Parathyroid adenoma (tissue), 2 donors: ENCODE measurements at regions not wholly inside any gene's neighbourhood (a gene's known extent, or its start where the extent isn't known, plus 50 kb on each side); places are given as distances from the start of the nearest gene placed in this dataset.
"Not testable (repeated sequence)": the region's sequence is repeated elsewhere in the genome, so short reads cannot be mapped to it uniquely, and the experiment has no call there.

Experiments used
- H2AFZ ChIP-seq: fragments of 300-600 bp; sonication (generic); one replicate; pipeline ENCODE4 v1.7.0; 2017; ENCODE audit warnings: antibody characterized with exemption, mild to moderate bottlenecking
- H3K27ac ChIP-seq: fragments of 300-600 bp; sonication (generic); one replicate; pipeline ENCODE4 v1.7.0; 2017
- H3K27me3 ChIP-seq: fragments of 300-600 bp; sonication (generic); one replicate; pipeline ENCODE4 v1.7.0; 2017; ENCODE audit warnings: low read length; ENCODE audit not compliant: control insufficient read depth, insufficient read depth
- H3K36me3 ChIP-seq: fragments of 300-600 bp; sonication (generic); one replicate; pipeline ENCODE4 v1.7.0; 2017; ENCODE audit warnings: low read length; ENCODE audit not compliant: control insufficient read depth, insufficient read depth
- H3K4me1 ChIP-seq: fragments of 300-600 bp; sonication (generic); one replicate; pipeline ENCODE4 v1.7.0; 2017; ENCODE audit warnings: control low read depth
- H3K4me2 ChIP-seq: fragments of 300-600 bp; sonication (generic); one replicate; pipeline ENCODE4 v1.7.0; 2017; ENCODE audit warnings: low read length
- H3K4me3 ChIP-seq: fragments of 300-600 bp; sonication (generic); one replicate; pipeline ENCODE4 v1.7.0; 2017; ENCODE audit warnings: low read depth, low read length
- H3K79me2 ChIP-seq: fragments of 300-600 bp; sonication (generic); one replicate; pipeline ENCODE4 v1.7.0; 2017; ENCODE audit warnings: control low read depth
- H3K9ac ChIP-seq: fragments of 300-600 bp; sonication (generic); one replicate; pipeline ENCODE4 v1.7.0; 2017; ENCODE audit warnings: mild to moderate bottlenecking
- H3K9me3 ChIP-seq: fragments of 300-600 bp; sonication (generic); one replicate; pipeline ENCODE4 v1.7.0; 2017; ENCODE audit warnings: low read length; ENCODE audit not compliant: control insufficient read depth
- TF ChIP-seq, protein P1 (sequence below): fragments of 300-600 bp; sonication (generic); IDR thresholded peaks from one replicate; pipeline ENCODE4 v1.7.0; 2017; ENCODE audit warnings: antibody characterized with exemption, mild to moderate bottlenecking
- donor health status: primary hyperparathyroidism.

DNA sequence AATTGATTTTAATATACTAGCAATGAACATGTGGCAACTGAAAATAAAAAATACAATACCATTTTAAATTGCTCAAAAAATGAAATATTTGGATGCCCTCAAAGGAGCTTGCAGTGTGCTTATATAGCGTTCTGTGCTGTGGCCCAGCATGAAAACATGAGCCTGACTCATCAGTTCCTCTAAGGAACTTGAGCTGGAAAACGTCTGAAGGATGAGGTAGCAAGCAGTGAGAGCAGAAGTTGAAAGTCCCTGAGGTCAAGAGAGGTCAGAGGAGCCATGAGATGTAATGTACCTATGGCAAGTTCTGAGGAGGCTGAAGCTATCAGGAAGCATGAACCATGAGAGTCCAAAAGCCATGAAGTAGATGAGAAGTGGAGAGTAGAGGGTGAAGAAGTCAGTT lies 59.7 kb downstream of the HMGB3 start:
- Histone ChIP-seq H2AFZ (no peak overlapping the region), H3K4me2 (no peak overlapping the region), H3K79me2 (no peaks in the 10 kb centered on the region), H3K27me3 (no peaks in the 10 kb centered on the region), H3K36me3 (no peaks in the 10 kb centered on the region), H3K27ac (no peak overlapping the region), H3K4me1 (no peaks in the 10 kb centered on the region), H3K9ac (no peak overlapping the region), H3K4me3 (no peak overlapping the region), H3K9me3 (no peaks in the 10 kb centered on the region)
- TF ChIP-seq, protein P1, sequence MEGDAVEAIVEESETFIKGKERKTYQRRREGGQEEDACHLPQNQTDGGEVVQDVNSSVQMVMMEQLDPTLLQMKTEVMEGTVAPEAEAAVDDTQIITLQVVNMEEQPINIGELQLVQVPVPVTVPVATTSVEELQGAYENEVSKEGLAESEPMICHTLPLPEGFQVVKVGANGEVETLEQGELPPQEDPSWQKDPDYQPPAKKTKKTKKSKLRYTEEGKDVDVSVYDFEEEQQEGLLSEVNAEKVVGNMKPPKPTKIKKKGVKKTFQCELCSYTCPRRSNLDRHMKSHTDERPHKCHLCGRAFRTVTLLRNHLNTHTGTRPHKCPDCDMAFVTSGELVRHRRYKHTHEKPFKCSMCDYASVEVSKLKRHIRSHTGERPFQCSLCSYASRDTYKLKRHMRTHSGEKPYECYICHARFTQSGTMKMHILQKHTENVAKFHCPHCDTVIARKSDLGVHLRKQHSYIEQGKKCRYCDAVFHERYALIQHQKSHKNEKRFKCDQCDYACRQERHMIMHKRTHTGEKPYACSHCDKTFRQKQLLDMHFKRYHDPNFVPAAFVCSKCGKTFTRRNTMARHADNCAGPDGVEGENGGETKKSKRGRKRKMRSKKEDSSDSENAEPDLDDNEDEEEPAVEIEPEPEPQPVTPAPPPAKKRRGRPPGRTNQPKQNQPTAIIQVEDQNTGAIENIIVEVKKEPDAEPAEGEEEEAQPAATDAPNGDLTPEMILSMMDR, result no peak

- not testable (repeated sequence) for H3K4me1 ChIP-seq, H3K79me2 ChIP-seq, H3K27me3 ChIP-seq, H3K36me3 ChIP-seq, H3K4me3 ChIP-seq, H3K9ac ChIP-seq, H3K4me2 ChIP-seq, H3K9me3 ChIP-seq, H3K27ac ChIP-seq, H2AFZ ChIP-seq
Measured at GRCh38 chrX:151066373-151066772, 83.2 kb downstream of the HMGB3 start.

- TF ChIP-seq, protein P1, result no peak
- H2AFZ ChIP-seq, result no peak overlapping the region
- no peaks in the 10 kb centered on the region for H3K4me1 ChIP-seq
- no peak overlapping the region for H3K27ac ChIP-seq
- H3K4me3 ChIP-seq, result no peak overlapping the region
- H3K9ac ChIP-seq, result no peak overlapping the region
- H3K79me2 ChIP-seq, result no peaks in the 10 kb centered on the region
- H3K4me2 ChIP-seq, result no peak overlapping the region
- H3K27me3 ChIP-seq, result no peaks in the 10 kb centered on the region
- H3K9me3 ChIP-seq, result no peaks in the 10 kb centered on the region
- no peaks in the 10 kb centered on the region for H3K36me3 ChIP-seq
Measured at GRCh38 chrX:151073767-151074166, 90.6 kb downstream of the HMGB3 start.

- no peaks in the 10 kb centered on the region for H3K9me3 ChIP-seq
- H3K27ac ChIP-seq, result no peak overlapping the region
- H3K4me1 ChIP-seq, result no peaks in the 10 kb centered on the region
- no peak overlapping the region for H3K4me3 ChIP-seq
- H3K27me3 ChIP-seq, result no peaks in the 10 kb centered on the region
- H2AFZ ChIP-seq, result no peak overlapping the region
- H3K36me3 ChIP-seq, result no peaks in the 10 kb centered on the region
- TF ChIP-seq, protein P1, result no peak
- no peaks in the 10 kb centered on the region for H3K79me2 ChIP-seq
- no peak overlapping the region for H3K9ac ChIP-seq
- H3K4me2 ChIP-seq, result no peak overlapping the region
Measured at GRCh38 chrX:151081016-151081415, 95.4 kb upstream of the GPR50 start.

GRCh38 chrX:151082077-151082948 lies 94.1 kb upstream of the GPR50 start:
- H3K36me3 ChIP-seq, result no peaks in the 10 kb centered on the region
- no peaks in the 10 kb centered on the region for H3K9me3 ChIP-seq
- no peak overlapping the region for H3K4me3 ChIP-seq
- H3K27ac ChIP-seq, result no peak overlapping the region
- no peak overlapping the region for H3K9ac ChIP-seq
- TF ChIP-seq, protein P1, result peak; percentile 86
- H3K4me2 ChIP-seq, result peak overlapping the region; percentile 44
- peak overlapping the region; percentile 82 for H2AFZ ChIP-seq
- H3K27me3 ChIP-seq, result no peaks in the 10 kb centered on the region
- H3K79me2 ChIP-seq, result no peaks in the 10 kb centered on the region
- no peaks in the 10 kb centered on the region for H3K4me1 ChIP-seq
